ENCODE measurements at regions not wholly inside any gene's neighbourhood (a gene's known extent, or its start where the extent isn't known, plus 50 kb on each side); places are given as distances from the start of the nearest gene placed in this dataset.
"Not testable (repeated sequence)": the region's sequence is repeated elsewhere in the genome, so short reads cannot be mapped to it uniquely, and the experiment has no call there.

DNA sequence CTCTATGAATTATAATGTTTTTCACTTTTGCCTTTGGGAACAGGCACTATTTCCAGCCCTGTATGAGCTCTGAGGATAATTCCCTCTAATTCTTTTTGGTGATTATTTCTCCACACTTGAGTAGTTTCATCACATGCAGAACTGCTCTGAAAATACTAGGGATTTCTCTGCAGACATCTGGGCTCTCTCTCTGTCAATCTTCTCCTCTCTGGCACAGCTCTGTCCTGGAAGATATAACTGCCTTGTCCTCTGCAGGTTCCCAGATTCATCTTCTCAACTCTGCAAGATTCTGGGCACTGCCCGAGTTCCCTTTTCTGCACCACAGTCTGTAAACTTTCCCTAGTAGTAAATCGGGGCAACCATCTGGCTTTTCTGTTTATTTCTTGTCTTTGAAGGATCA is 131.3 kb upstream of the FMN2 start:
- no peak for DNase-seq (ENCODE audit: extremely low read depth, low read depth)

- no peak for DNase-seq (ENCODE audit: extremely low read depth, low read depth)
These were observed 127.8 kb upstream of the FMN2 start for GRCh38 chr1:239963856-239964255.

- DNase-seq (ENCODE audit: extremely low read depth, low read depth) = peak; percentile 59
These were observed 115.3 kb upstream of the FMN2 start for GRCh38 chr1:239976130-239976968.

- no peak for DNase-seq (ENCODE audit: extremely low read depth, low read depth)
These were observed 114.3 kb upstream of the FMN2 start for GRCh38 chr1:239977416-239977815.

GRCh38 chr1:239979456-239979855 is 112.2 kb upstream of the FMN2 start:
- no peak for DNase-seq (ENCODE audit: extremely low read depth, low read depth)

DNA sequence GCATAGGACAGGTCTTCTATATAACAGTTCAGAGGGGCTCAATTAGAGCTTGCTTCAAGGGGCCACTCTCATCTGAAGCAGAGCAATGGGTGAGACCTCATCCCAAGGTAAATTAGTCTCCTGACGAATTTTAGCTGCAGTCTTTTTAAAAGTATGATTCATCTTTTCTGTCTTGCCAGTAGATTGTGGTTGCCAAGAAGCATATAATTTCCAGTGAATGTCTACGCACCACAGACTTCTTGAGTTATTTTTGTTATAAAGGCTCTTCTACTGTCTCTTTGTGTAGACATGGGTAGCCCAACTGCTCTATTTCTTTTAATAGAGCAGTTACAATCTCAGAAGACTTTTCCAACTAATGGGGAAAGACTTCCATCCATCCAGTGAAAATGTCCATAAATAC is 108.9 kb upstream of the FMN2 start:
- no peak for DNase-seq (ENCODE audit: extremely low read depth, low read depth)

DNA sequence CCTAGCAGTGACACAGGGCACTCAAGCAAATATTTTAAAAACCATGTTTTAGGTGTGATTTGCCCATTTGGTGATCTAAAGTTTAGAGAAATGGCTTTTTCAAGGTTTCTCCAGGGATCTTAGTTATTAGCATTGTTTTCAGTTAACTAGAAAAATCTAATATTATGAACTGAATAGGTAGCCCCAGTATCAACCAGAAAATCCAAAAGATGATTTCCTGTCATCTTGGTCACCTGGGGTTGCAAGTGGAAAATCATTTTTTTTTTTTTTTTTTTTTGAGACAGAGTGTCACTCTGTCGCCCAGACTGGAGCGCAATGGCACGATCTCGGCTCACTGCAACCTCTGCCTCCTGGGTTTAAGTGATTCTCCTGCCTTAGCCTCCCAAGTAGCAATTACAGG is 106.6 kb upstream of the FMN2 start:
- no peak for DNase-seq (ENCODE audit: extremely low read depth, low read depth)

GRCh38 chr1:239987103-239987745 is 104.5 kb upstream of the FMN2 start:
- peak; percentile 54 for DNase-seq (ENCODE audit: extremely low read depth, low read depth)

- DNase-seq (ENCODE audit: extremely low read depth, low read depth) = no peak
These were observed 101.7 kb upstream of the FMN2 start for GRCh38 chr1:239989990-239990389.

- not testable (repeated sequence) for DNase-seq (ENCODE audit: extremely low read depth, low read depth)
These were observed 99.1 kb upstream of the FMN2 start for GRCh38 chr1:239992566-239992965.

DNA sequence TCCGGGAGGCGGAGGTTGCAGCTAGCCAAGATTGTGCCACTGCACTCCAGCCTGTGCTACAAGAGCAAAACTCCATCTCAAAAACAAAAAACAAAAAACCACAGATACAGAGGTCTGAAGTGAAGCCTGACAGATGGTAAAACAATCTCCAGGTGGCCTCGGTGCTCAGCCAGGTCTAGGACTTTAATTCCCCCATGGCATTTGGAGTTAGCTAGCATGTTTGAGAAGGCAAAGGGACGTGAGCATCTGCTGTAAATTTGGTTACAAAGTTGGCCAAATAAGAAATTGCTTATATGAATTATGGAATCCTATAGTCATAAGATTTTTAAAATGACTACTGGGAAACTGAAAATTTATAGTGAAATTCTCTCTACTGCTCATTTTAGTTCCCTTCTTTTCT is 98.3 kb upstream of the FMN2 start:
- no peak for DNase-seq (ENCODE audit: extremely low read depth, low read depth)

- DNase-seq (ENCODE audit: extremely low read depth, low read depth) = no peak
These were observed 96.4 kb upstream of the FMN2 start for GRCh38 chr1:239995281-239995680.

- DNase-seq (ENCODE audit: extremely low read depth, low read depth) = no peak
These were observed 94.5 kb upstream of the FMN2 start for GRCh38 chr1:239997160-239997514.

GRCh38 chr1:239997515-239998311 is 94.0 kb upstream of the FMN2 start:
- peak; percentile 30 for DNase-seq (ENCODE audit: extremely low read depth, low read depth)

- no peak for DNase-seq (ENCODE audit: extremely low read depth, low read depth)
These were observed 93.4 kb upstream of the FMN2 start for GRCh38 chr1:239998312-239998649.

GRCh38 chr1:239999170-239999569 is 92.5 kb upstream of the FMN2 start:
- no peak for DNase-seq (ENCODE audit: extremely low read depth, low read depth)

DNA sequence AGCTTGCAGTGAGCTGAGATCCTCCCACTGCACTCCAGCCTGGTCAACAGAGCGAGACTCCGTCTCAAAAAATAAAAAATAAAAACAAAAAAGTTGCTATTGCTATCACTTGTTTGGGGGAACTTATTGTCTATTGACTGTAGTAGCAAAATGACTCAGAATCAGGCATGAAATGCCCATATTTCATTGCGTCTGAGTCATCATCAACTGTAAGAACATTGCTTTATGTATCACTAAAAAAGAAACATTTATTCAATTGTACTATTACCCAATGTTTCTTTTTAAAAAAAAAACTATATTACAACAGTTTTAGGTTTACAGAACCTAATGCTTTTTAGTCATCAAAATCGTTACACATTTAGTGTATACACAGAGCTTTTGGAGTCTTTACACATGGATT is 91.0 kb upstream of the FMN2 start:
- DNase-seq (ENCODE audit: extremely low read depth, low read depth) = no peak

DNA sequence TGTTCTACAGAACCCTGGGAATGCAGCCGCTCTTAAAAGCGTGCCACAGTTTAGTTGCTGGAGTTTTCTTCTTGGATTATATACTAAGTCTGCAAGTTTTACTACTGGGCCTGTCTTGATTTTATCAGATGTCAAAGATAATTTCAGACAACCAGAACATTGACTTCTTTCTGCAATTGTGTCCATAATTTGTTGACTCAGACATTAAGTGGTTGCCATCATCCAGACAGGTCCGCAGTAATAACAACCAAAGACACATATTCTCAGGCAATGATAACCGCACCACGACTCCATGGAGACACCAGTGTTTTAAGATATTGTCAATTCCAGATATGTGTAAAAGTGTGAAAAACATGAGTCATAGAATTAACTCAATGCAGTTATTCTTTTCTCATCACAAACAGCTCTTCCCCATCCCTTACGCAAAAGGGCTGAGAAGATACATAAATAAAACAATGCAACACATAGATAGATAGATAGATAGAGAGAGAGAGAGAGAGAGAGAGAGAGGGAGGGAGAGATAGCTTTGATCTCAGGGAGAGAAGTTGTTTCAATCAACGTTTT is 90.4 kb upstream of the FMN2 start:
- no peak for DNase-seq (ENCODE audit: extremely low read depth, low read depth)

GRCh38 chr1:240004086-240004749 is 87.5 kb upstream of the FMN2 start:
- DNase-seq (ENCODE audit: extremely low read depth, low read depth) = peak; percentile 31

GRCh38 chr1:240005997-240006650 is 85.6 kb upstream of the FMN2 start:
- no peak for DNase-seq (ENCODE audit: extremely low read depth, low read depth)
